ENCODE measurements at regions not wholly inside any gene's neighbourhood (a gene's known extent, or its start where the extent isn't known, plus 50 kb on each side); places are given as distances from the start of the nearest gene placed in this dataset.

DNA sequence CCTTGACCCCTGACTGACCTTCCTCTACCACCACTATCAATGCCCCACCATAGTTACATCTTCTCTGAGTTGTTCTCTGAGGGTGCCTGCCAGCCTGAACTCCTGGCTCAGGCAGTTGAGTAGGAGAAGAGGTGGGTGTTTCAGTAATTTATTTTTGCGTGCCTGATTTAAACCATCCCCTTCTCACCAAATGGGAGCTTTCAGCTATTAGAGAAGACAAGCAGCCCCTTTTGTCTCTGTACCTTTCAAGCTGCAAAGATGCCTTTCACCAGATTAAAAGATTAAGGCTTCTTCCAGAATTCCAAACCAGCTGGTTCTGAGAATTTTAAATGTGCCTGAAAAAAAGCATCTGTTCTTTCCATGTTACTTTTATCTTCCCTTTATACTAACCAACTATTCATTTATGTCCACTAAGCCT is 223.8 kb downstream of the FAM76B start:
- in situ Hi-C loops (cut with HindIII; ENCODE audit: low sequenced_read_pairs) = no loop called here
- TF ChIP-seq, protein P1, sequence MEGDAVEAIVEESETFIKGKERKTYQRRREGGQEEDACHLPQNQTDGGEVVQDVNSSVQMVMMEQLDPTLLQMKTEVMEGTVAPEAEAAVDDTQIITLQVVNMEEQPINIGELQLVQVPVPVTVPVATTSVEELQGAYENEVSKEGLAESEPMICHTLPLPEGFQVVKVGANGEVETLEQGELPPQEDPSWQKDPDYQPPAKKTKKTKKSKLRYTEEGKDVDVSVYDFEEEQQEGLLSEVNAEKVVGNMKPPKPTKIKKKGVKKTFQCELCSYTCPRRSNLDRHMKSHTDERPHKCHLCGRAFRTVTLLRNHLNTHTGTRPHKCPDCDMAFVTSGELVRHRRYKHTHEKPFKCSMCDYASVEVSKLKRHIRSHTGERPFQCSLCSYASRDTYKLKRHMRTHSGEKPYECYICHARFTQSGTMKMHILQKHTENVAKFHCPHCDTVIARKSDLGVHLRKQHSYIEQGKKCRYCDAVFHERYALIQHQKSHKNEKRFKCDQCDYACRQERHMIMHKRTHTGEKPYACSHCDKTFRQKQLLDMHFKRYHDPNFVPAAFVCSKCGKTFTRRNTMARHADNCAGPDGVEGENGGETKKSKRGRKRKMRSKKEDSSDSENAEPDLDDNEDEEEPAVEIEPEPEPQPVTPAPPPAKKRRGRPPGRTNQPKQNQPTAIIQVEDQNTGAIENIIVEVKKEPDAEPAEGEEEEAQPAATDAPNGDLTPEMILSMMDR (IDR thresholded peaks at IDR 0.05; ENCODE audit: low read depth, low read length) = no peak
- no peak overlapping the region for H3K4me3 ChIP-seq (ENCODE audit: low read depth, low read length)
- DNase-seq (ENCODE audit: low read depth, low spot score) = no peak

DNA sequence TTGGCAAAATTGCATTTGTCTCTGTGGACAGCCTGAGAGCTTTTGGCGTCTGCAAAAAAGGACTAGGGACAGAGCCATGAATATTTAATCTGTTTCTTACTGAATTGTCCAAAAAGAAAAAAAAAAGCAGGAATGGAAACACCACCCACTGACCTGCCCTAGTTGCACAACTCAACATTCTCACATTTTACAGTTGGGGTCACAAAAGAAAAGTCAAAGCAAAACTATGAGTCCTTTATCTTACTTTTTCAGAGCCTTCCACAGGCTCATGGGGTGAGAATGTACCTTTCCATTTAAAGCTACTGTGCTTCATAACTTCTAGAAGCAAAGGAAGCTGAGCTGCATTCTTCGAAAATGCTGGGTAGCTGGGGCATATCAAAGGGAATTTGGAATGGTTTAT is 225.7 kb downstream of the FAM76B start:
- no peak overlapping the region for H3K4me3 ChIP-seq (ENCODE audit: low read depth, low read length)
- TF ChIP-seq, protein P1 (IDR thresholded peaks at IDR 0.05; ENCODE audit: low read depth, low read length) = no peak
- no peak for DNase-seq (ENCODE audit: low read depth, low spot score)
- in situ Hi-C loops (cut with HindIII; ENCODE audit: low sequenced_read_pairs) = no loop called here

DNA sequence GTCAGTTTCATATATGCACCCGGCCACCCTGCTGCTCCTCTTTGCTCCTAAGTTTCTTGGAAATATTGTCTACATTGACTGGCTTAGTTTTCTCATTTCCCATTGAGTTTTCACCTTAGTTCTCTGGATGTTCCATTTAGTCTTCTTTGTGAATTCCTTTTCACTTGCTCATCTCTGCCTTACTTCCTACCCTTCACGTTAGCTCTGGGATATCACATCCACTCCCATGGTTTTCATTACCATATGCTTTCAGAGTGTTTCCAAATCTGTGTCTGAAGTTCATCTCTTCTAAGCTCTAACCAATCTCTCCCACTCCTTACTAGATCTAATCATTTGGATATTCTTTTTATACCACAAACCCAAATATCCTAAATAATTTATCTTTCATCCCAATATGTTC is 226.4 kb downstream of the FAM76B start:
- in situ Hi-C loops (cut with HindIII; ENCODE audit: low sequenced_read_pairs) = no loop called here
- DNase-seq (ENCODE audit: low read depth, low spot score) = no peak

GRCh38 chr11:95562196-95562921 is 227.2 kb downstream of the FAM76B start:
- TF ChIP-seq, protein P1 (IDR thresholded peaks at IDR 0.05; ENCODE audit: low read depth, low read length) = no peak
- in situ Hi-C loops (cut with HindIII; ENCODE audit: low sequenced_read_pairs) = no loop called here
- H3K4me3 ChIP-seq (ENCODE audit: low read depth, low read length) = no peak overlapping the region
- no peak for DNase-seq (ENCODE audit: low read depth, low spot score)

More for the DNA sequence above, 226.4 kb downstream of the FAM76B start:
- H3K4me3 ChIP-seq (ENCODE audit: low read depth, low read length) = no peak overlapping the region
- TF ChIP-seq, protein P1 (IDR thresholded peaks at IDR 0.05; ENCODE audit: low read depth, low read length) = no peak

GRCh38 chr11:95559899-95560298 is 229.7 kb downstream of the FAM76B start:
- DNase-seq (ENCODE audit: low read depth, low spot score) = no peak
- no peak overlapping the region for H3K4me3 ChIP-seq (ENCODE audit: low read depth, low read length)
- TF ChIP-seq, protein P1 (IDR thresholded peaks at IDR 0.05; ENCODE audit: low read depth, low read length) = no peak
- in situ Hi-C loops (cut with HindIII; ENCODE audit: low sequenced_read_pairs) = no loop called here

DNA sequence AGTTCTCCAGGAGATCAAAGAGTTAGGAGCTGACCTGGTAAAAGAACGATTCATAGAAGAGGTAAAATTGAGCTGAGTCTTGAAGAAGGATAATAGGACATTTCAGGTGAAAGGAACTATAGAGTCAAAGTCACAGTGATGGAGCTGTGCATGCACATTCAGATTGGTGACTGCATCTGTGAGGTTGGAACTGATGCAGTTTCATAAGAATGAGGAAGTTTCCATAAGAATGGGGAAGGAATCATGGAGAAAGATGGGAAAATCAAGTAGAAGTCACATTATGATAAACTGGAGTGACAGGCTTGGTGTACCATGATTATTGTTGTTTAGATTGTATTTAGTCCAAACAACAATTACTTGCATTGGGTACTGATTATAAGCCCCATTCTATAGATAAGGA is 232.2 kb downstream of the FAM76B start:
- in situ Hi-C loops (cut with HindIII; ENCODE audit: low sequenced_read_pairs) = no loop called here
- no peak for DNase-seq (ENCODE audit: low read depth, low spot score)

More for the DNA sequence above, 232.2 kb downstream of the FAM76B start:
- TF ChIP-seq, protein P1 (IDR thresholded peaks at IDR 0.05; ENCODE audit: low read depth, low read length) = no peak
- H3K4me3 ChIP-seq (ENCODE audit: low read depth, low read length) = no peak overlapping the region
